GM21737 (cell line): ENCODE measurements at regions not wholly inside any gene's neighbourhood (a gene's known extent, or its start where the extent isn't known, plus 50 kb on each side); places are given as distances from the start of the nearest gene placed in this dataset.
"Not testable (repeated sequence)": the region's sequence is repeated elsewhere in the genome, so short reads cannot be mapped to it uniquely, and the experiment has no call there.

Experiments
- ATAC-seq: cut with Tn5 transposase; IDR thresholded peaks from one replicate; pipeline ENCODE4 v1.9.1; 2021; ENCODE audit warnings: mild to moderate bottlenecking, moderate library complexity; ENCODE audit not compliant: unreplicated experiment

DNA sequence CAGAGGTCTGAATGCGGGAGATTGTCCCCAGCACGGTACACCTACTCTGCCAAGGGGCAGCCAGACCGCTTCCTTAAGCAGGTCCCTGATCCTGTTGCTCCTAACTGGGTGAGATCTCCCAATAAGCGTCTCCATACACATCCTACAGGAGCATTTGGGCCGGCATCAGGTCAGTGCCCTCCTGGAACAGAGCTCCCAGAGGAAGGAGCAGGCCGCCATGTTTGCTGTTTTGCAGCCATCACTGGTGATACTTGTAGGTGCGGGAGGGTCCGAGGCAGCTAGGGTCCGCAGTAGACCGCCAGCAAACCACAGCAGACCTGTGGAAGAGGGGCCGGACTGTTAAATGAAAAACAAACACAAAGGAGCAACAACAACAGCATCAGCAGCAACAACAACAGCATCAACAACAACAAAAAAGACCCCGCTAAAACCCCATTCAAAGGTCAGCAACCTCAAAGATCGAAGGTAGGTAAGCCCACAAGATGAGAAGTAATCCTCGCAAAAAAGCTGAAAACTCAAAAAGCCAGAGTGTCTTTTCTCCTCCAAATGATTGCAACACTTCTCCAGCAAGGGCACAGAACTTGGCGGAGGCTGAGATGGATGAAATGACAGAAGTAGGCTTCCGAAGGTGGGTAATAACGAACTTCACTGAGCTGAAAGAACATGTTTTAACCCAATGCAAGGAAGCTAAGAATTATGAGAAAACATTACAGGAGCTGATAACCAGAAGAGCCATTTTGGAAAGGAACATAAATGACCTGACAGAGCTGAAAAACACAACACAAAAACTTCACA lies 79.0 kb upstream of the CDH7 start:
- no peak for ATAC-seq

DNA sequence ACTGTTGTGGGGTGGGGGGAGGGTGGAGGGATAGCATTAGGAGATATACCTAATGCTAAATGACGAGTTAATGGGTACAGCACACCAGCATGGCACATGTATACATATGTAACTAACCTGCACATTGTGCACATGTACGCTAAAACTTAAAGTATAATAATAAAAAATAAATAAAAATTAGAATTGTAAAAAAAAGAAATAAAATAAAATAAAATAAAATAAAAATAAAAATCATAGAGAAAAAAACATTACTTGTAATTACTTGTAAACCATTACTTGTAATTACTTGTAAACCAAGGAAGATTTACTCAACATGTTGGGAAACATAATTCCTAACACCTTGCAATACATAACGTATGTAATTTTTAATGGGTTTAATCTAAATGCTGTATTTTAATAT lies 80.7 kb upstream of the CDH7 start:
- not testable (repeated sequence) for ATAC-seq

GRCh38 chr18:65661391-65661790 lies 89.4 kb upstream of the CDH7 start:
- ATAC-seq = no peak

DNA sequence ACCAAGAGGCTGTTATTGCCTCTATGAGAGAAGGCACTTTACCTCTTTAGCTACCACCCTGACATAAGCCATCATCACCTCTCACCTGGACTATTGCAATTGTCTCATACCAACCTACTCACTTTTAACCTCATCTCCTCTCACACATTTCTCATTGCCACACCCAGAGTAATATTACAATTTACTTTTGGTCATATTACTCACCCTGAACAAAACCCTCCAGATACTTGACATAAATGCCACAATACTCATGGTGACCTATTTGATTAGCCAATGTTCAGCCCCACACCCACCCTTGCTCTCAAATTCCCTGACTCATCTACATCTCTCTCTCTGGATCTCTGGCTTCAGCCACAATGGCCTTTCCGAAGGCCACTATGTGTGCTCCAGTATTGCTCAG lies 90.9 kb upstream of the CDH7 start:
- ATAC-seq = no peak

GRCh38 chr18:65659312-65659711 lies 91.5 kb upstream of the CDH7 start:
- ATAC-seq = no peak

DNA sequence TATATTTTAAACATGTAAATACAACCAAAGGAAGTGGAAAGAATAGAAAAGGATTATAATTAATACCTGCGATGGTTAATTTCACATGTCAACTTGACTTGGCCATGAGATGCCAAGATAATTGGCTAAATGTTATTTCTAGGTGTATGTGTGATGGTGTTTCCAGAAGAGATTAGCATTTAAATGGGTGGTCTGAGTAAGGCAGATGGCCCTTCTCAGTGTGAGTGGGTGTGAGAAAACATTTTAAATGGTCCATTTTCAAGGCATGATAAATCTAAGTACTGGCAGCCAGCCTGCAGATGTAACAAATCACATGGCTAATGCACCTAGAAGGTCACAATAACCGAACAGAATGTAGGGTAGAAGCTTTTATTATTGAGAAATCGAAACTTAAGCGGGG lies 99.6 kb upstream of the CDH7 start:
- no peak for ATAC-seq

- no peak for ATAC-seq
Observed at GRCh38 chr18:65632236-65632635, 118.6 kb upstream of the CDH7 start.

- no peak for ATAC-seq
Observed at GRCh38 chr18:65631766-65632165, 119.0 kb upstream of the CDH7 start.

DNA sequence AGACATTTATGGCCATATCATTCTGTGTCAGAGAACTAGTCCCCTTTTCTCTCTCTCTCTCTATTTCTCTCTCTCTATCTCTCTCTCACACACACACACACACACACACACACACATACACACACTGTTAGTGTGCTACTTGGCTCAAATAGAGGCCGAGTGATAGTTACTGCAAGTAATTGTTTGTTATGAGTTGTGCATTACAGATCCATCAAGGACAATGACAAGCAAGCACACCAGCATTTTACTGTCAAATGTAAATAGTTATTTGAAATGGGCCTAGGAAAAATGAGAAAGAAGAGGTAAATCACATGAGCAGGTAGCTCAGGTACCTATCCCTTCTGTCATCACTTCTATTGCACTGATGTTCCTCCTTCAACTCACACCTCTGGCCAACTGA lies 122.4 kb upstream of the CDH7 start:
- ATAC-seq = no peak

- no peak for ATAC-seq
Observed at GRCh38 chr18:65623676-65624075, 127.1 kb upstream of the CDH7 start.

- ATAC-seq = no peak
Observed at GRCh38 chr18:65622436-65622835, 128.4 kb upstream of the CDH7 start.

- ATAC-seq = no peak
Observed at GRCh38 chr18:65620076-65620696, 130.6 kb upstream of the CDH7 start.

- ATAC-seq = no peak
Observed at GRCh38 chr18:65610939-65611338, 139.9 kb upstream of the CDH7 start.

- ATAC-seq = no peak
Observed at GRCh38 chr18:65608471-65608870, 142.3 kb upstream of the CDH7 start.

GRCh38 chr18:65607161-65607560 lies 143.7 kb upstream of the CDH7 start:
- no peak for ATAC-seq

GRCh38 chr18:65606551-65607130 lies 144.2 kb upstream of the CDH7 start:
- ATAC-seq = no peak

GRCh38 chr18:65605352-65605751 lies 145.5 kb upstream of the CDH7 start:
- not testable (repeated sequence) for ATAC-seq

DNA sequence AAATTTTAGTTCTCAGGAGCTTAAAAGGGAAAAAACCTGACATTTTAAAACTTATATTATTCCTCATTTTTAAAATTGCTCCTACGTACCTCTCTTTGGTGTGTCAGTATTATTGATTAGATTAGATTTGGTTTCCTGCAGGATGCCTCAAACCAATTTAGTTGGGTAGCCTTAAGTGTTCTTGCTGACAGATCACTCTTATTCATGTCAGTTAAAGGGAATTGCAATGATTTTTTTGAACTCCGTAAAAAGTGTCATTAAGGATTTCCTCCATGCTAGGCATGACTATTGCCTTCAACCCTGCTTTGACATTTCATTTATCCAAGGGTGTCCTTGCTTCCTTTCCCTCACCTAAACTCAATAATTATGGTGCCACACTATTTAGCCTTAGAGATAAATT lies 149.0 kb upstream of the CDH7 start:
- ATAC-seq = no peak

- ATAC-seq = no peak
Observed at GRCh38 chr18:65592435-65592834, 158.4 kb upstream of the CDH7 start.

- ATAC-seq = no peak
Observed at GRCh38 chr18:65587491-65587890, 163.3 kb upstream of the CDH7 start.

GRCh38 chr18:65582094-65582493 lies 168.7 kb upstream of the CDH7 start:
- ATAC-seq = not testable (repeated sequence)

DNA sequence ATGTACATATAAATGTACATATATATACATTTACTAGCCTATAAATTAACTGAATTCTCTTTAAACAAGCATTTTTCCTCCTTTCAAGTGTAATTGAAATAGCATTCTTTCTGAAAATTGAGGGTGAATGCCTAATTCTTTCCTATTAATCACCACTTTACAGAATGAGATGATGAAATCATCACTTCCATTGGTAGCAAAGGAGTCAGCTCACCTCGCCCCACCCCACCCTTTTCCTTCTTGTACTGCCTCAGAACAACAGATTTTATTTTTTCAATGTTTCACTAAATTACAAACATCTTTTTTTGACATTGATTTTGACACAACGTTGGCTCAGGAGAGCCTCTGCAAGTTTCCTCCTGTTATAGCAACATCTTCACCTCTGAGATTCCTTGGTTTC lies 181.9 kb upstream of the CDH7 start:
- no peak for ATAC-seq
